ENCODE measurements at regions not wholly inside any gene's neighbourhood (a gene's known extent, or its start where the extent isn't known, plus 50 kb on each side); places are given as distances from the start of the nearest gene placed in this dataset.

GRCh38 chr13:111611651-111612050 is 291.2 kb downstream of the TEX29 start:
- Histone ChIP-seq H3K4me2 (ENCODE audit: control insufficient read depth, extremely low read depth, insufficient read depth, low read depth, low read length) (no peak overlapping the region), H3K27ac (ENCODE audit: control insufficient read depth, insufficient read depth, low read length) (no peak overlapping the region), H3K9me3 (ENCODE audit: control insufficient read depth, low read depth, low read length) (no peaks in the 10 kb centered on the region), H4K20me1 (ENCODE audit: control insufficient read depth, extremely low read depth, insufficient read depth, low read length) (no peaks in the 10 kb centered on the region), H3K79me2 (ENCODE audit: control insufficient read depth, insufficient read depth, low read length) (no peaks in the 10 kb centered on the region), H3K9ac (ENCODE audit: control insufficient read depth, extremely low read depth, insufficient read depth, low read length) (no peak overlapping the region), H3K27me3 (ENCODE audit: control insufficient read depth, extremely low read depth, insufficient read depth, low read length) (no peaks in the 10 kb centered on the region), H3K4me3 (ENCODE audit: control insufficient read depth in 2 of 3, extremely low read depth in 1 of 3, insufficient read depth in 2 of 3, low read depth in 1 of 3, low read length in 3 of 3) (no peak overlapping the region), H3K4me1 (ENCODE audit: control insufficient read depth, extremely low read depth, insufficient read depth, low read length) (no peaks in the 10 kb centered on the region), H3K36me3 (ENCODE audit: control insufficient read depth in 2 of 2, extremely low read depth in 1 of 2, insufficient read depth in 2 of 2, low read length in 2 of 2) (no peaks in the 10 kb centered on the region), H3K9me1 (ENCODE audit: control insufficient read depth, extremely low read depth, insufficient read depth, low read length) (no peaks in the 10 kb centered on the region), H2AFZ (ENCODE audit: control insufficient read depth, low read length) (no peak overlapping the region)
- FAIRE-seq (no peak), DNase-seq (ENCODE audit: low read depth, low spot score) (no peak)
- dilution Hi-C loops (cut with MboI; ENCODE audit: extremely low pct_ligation_motif_present, low sequenced_read_pairs), result no loop called here
- TF ChIP-seq CTCF (optimal IDR thresholded peaks at IDR 0.05 in 1 of 3, IDR thresholded peaks at IDR 0.05 in 1 of 3, conservative IDR thresholded peaks at IDR 0.05 in 1 of 3; ENCODE audit: extremely low read depth in 1 of 3, insufficient read depth in 2 of 3, low read length in 3 of 3), result no peak
- no peak for TF ChIP-seq EZH2 (IDR thresholded peaks at IDR 0.05; ENCODE audit: low read length)

GRCh38 chr13:111612886-111613285 is 292.4 kb downstream of the TEX29 start:
- no peaks in the 10 kb centered on the region for H3K36me3 ChIP-seq (ENCODE audit: control insufficient read depth in 2 of 2, extremely low read depth in 1 of 2, insufficient read depth in 2 of 2, low read length in 2 of 2)
- no peaks in the 10 kb centered on the region for H3K9me3 ChIP-seq (ENCODE audit: control insufficient read depth, low read depth, low read length)
- dilution Hi-C loops (cut with MboI; ENCODE audit: extremely low pct_ligation_motif_present, low sequenced_read_pairs), result no loop called here
- no peak for TF ChIP-seq CTCF (optimal IDR thresholded peaks at IDR 0.05 in 1 of 3, IDR thresholded peaks at IDR 0.05 in 1 of 3, conservative IDR thresholded peaks at IDR 0.05 in 1 of 3; ENCODE audit: extremely low read depth in 1 of 3, insufficient read depth in 2 of 3, low read length in 3 of 3)
- TF ChIP-seq EZH2 (IDR thresholded peaks at IDR 0.05; ENCODE audit: low read length), result no peak
- H3K4me2 ChIP-seq (ENCODE audit: control insufficient read depth, extremely low read depth, insufficient read depth, low read depth, low read length), result no peak overlapping the region
- no peaks in the 10 kb centered on the region for H4K20me1 ChIP-seq (ENCODE audit: control insufficient read depth, extremely low read depth, insufficient read depth, low read length)
- no peaks in the 10 kb centered on the region for H3K4me1 ChIP-seq (ENCODE audit: control insufficient read depth, extremely low read depth, insufficient read depth, low read length)
- H3K27ac ChIP-seq (ENCODE audit: control insufficient read depth, insufficient read depth, low read length), result no peak overlapping the region
- no peaks in the 10 kb centered on the region for H3K79me2 ChIP-seq (ENCODE audit: control insufficient read depth, insufficient read depth, low read length)
- no peak overlapping the region for H3K4me3 ChIP-seq (ENCODE audit: control insufficient read depth in 2 of 3, extremely low read depth in 1 of 3, insufficient read depth in 2 of 3, low read depth in 1 of 3, low read length in 3 of 3)
- H3K27me3 ChIP-seq (ENCODE audit: control insufficient read depth, extremely low read depth, insufficient read depth, low read length), result no peaks in the 10 kb centered on the region
- no peaks in the 10 kb centered on the region for H3K9me1 ChIP-seq (ENCODE audit: control insufficient read depth, extremely low read depth, insufficient read depth, low read length)
- no peak for FAIRE-seq
- H3K9ac ChIP-seq (ENCODE audit: control insufficient read depth, extremely low read depth, insufficient read depth, low read length), result no peak overlapping the region
- DNase-seq (ENCODE audit: low read depth, low spot score), result no peak
- H2AFZ ChIP-seq (ENCODE audit: control insufficient read depth, low read length), result no peak overlapping the region

Measured in keratinocyte (primary cell).